Stimulated activated CD4-positive, alpha-beta T cell treated with anti-CD3 and anti-CD28 coated beads, Interleukin-12 subunit alpha, Interleukin-12 subunit beta, amount 100 ng/mL, for 48 hours (primary cell): ENCODE measurements at regions not wholly inside any gene's neighbourhood (a gene's known extent, or its start where the extent isn't known, plus 50 kb on each side); places are given as distances from the start of the nearest gene placed in this dataset.
"Not testable (repeated sequence)": the region's sequence is repeated elsewhere in the genome, so short reads cannot be mapped to it uniquely, and the experiment has no call there.

Experiments
- DNase-seq, 3 donors: peaks; one replicate each; pipeline ENCODE4 v3.0.0-alpha.2; 2020; ENCODE audit warnings: low read depth in 2 of 3, low spot score in 1 of 3

DNA sequence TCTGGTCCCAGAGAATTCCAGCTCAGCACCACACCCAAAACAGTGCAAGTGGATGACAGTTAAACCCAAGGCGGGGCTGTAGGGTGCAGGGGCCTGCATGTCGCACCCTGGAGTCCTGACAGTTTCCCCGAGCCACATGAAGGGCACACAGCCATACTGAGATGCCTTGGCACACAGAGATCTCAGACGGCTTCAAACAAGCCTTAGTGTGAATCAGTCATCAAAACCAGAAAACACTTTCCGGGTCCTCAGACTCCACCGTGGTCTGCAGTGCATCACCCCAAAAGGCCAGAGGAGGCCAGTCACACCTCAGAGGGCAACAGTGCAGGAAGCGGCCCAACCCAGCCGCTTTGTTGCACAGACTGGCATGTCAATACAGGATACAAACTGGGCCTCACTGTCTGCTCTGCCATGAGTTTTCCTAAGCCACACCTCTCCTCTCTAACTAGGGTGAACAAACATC lies 64.6 kb upstream of the ENPP6 start:
- peak in 2 of 3 donors; percentile 47 to 64 for DNase-seq

DNA sequence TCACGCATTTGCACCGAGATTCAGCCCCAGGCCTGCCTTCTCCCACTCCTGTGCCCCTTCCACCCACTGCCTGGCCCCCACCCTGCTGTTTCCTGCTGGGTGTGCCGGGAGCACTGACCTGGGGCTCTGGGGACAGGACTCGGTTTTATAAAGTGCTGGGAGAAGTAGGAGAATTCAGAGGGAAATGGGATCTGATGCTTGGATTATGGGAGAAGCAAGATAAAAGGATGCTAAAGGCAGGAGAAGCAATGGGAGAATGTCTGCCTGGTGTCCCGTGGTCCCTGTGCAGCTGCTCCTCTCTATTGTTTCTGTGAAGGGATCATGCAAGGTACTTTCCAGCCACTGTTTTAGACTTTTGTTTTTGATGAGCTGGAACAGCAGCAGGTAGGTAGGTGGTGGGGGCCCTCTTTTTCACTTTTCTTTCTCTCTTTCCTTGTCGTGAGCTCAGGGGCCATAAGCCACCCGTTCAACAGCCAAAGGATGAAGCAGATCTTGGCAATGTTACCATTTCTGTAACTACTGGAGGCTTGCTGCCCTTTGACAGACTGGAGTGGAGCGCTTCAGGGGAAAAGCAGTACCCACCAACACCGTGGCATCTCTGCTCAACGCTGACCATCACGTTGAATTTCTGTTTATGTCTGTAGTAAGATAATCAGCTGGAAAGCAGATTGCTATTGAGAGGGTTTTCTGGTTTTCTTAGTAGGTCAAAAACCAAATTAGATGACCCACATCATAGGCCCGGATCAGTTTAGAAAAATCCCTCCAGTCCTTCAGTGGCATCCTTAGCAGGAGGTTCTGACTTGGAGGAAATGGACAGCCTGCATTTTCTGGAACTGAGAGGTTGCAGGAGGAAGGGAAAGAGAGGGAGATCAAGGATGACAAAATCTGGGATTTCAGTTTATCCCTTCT lies 63.8 kb upstream of the ENPP6 start:
- no peak for DNase-seq

DNA sequence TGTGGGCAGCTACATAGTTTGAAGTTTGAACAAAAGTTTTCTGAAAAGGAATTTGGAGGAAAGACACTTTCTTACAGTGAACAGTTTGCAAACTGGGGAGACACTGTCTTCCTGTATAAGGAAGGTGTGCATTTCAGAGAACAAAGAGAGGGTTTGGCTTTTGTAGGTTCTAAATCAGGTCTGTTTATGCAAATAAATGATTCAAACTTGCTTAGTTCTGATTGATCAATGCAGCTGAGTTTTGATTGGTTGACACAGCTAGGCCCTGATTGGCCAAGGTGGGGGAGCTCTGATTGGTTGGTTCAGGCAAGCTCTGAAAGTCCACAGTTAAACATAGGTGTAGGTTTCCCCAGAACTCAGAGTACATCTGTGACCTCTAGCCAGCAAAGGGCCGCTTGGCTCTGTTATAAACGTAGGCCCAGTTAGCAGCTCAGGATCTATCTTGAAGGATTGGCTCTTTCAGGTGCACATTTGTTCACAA lies 63.0 kb upstream of the ENPP6 start:
- DNase-seq, result no peak

DNA sequence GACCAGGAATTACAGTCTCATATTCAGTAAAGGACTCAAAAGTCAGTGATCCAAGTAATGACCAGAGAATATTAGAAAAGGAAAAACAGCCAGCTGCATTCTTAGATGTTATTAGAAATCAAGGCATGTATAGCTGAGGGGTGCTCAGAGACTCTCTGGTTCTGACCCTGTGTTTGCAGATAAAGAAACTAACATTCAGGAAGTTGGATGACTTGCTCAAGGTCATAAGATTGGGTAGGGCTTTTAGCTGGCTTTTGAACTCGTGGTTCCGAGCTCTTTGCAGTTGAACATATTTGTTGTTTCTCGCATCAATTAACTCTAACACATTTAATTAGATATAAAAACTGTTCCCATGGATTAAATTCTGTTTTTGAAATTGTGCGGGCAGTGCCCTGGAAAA lies 62.5 kb upstream of the ENPP6 start:
- DNase-seq, result no peak

DNA sequence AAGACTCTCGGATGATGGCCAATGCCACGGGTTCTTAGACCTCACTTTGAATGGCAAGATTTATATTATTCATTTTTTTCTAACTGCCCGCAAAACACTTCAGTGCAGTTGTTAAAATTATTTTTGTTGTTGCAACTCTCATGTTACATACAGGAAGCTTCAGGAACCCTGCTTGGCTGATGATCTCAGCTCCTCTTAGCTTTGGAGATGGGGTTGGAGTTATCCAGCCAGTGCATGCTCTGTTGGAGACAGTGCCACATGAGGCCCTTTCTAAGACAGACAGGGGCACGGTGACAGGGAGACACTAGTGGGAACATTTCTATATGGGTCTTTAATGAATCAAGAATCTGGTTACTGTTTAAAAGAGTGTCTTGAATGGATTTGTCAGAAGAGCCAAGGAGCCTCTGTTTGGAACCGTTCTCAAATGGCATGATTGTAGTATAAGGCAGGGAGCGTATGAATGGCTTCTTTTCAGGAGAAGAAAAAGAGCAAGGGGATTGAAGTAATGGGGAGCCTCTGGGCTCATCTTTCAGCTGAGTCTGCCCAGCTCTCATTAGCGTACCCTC lies 61.9 kb upstream of the ENPP6 start:
- no peak for DNase-seq

DNA sequence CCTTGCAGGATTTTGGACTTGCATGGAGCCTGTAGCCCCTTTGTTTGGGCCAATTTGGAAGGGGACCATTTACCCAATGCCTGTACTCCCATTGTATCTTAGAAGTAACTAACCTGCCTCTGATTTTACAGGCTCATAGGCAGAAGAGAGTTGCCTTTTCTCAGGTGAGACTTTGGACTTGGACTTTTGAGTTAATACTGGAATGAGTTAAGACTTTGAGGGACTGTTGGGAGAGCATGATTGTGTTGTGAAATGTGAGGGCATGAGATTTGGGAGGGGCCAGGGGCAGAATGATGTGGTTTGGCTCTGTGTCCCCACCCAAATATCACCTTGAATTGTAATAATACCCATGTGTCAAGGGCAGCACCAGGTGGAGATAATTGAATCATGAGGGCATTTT lies 60.1 kb upstream of the ENPP6 start:
- not testable (repeated sequence) for DNase-seq

DNA sequence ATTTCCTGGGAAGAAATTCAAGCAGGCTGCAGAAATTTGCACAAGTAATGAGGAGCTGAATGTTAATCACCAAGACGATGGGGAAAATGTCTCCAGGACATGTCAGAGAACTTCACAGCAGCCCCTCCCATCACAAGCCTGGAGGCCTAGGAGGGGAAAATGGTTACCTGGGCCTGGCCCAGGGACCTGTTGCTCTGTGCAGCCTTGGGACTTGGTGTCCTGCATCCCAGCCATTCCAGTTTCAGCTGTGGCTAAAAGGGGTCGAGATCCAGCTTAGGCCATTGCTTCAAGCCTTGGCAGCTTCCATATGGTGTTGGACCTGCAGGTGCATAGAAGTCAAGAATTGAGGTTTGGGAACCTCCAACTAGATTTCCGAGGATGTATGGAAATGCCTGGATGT lies 59.3 kb upstream of the ENPP6 start:
- DNase-seq, result not testable (repeated sequence)

DNA sequence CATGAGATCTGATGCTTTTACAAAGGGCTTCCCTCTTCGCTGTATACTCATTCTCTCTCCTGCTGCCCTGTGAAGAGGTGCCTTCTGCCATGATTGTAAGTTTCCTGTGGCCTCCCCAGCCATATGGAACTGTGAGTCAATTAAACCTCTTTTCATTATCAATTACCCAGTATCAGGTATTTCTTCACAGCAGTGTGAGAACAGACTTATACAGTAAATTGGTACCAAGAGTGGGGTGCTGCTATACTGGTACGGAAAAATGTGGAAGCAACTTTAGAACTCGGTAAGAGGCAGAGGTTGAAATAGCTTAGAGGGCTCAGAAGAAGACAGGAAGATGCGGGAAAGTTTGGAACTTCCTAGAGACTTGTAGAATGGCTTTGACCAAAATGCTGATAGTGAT lies 58.7 kb upstream of the ENPP6 start:
- not testable (repeated sequence) for DNase-seq

DNA sequence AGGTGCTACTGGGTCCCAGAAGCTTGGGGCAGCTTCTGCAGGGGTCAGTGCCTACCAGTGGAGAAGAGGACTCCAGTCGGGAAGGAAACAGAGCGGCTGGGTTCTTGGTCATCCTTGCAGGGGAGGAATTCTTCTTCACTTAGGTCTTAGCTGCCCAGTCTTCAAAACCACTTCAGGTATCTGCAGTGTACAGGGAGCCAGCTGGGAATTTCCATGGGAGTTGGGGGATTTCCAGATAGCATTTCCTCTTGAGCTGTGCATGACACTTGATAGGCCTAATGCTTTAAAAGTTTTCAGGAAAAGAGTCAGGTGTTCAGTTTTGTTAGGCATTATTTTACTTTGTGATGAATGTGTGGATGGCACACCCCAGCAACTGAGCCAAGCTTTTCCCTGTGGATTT lies 58.1 kb upstream of the ENPP6 start:
- DNase-seq, result no peak

DNA sequence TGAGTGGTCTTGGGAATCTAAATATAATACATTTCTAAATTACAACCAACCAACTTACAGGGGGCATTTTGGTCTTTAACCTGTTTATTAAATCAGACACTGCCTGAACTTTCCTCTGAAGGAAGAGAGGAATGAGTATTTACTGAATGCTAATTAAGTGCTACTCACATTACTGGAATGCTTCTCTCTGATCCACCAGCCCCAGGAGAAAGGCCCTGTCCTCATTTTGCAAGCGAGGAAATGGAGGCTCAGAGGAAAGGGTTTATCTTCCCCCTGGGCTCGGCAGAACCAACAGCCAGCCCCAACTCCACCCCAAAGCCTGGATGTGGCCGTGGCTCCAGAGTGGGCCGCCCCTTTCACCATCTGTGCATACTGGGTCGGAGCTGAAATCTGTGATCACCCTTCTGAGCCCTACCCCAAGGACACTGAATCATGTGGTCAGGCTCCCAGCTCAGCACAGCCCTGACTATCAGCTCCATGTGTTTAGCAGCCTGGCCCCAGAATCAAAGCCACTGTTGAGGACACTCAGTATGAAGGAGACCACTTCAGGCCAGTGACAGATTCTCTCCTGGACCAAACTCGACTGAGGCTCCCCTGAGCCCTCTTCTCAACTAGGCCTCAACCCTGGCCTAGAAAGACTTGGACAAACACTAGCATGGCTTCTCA lies 56.7 kb upstream of the ENPP6 start:
- DNase-seq, result no peak

DNA sequence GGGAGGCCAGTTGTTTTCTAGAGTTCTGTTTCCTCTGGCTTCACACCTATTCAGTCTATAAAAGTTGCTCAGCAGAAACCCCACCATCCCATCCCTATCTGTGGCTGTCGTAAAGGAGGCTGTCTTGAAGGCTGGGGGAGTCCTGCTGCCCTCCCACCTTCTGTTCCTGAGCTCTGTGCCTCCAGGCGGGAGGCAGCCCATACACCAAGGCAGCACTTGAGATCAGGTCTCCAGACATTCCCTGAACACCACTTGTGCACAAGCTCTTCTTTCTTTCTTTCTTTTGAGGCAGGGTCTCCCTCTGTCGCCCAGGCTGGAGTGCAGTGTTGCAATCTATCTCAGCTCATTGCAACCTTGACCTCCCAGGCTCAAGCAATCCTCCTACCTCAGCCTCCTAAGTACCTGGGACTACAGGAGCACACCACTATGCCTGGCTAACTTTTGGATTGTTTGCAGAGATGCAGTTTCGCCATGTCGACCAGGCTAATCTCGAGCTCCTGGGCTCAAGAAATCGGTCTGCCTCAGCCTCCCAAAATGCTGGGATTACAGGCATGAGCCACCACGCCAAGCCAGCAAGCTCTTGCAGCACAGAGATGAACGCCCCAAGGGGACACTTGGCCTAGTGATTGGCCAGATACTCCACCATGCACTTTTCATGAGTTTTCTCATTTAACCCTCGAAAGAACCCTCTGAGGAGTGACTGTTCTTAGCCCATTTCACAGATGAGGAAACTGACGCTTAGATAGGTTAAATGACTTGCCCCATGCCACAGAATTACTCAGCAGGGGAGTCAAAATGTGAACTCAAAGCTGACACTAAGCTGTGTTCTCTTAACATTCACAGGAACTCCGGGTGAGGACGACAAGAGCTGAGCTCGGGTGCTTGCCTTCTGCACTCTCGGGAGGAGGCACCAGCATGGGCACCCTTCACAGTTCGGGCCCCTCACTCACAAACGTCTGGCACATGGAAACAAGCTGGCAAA lies 55.8 kb upstream of the ENPP6 start:
- DNase-seq, result no peak

DNA sequence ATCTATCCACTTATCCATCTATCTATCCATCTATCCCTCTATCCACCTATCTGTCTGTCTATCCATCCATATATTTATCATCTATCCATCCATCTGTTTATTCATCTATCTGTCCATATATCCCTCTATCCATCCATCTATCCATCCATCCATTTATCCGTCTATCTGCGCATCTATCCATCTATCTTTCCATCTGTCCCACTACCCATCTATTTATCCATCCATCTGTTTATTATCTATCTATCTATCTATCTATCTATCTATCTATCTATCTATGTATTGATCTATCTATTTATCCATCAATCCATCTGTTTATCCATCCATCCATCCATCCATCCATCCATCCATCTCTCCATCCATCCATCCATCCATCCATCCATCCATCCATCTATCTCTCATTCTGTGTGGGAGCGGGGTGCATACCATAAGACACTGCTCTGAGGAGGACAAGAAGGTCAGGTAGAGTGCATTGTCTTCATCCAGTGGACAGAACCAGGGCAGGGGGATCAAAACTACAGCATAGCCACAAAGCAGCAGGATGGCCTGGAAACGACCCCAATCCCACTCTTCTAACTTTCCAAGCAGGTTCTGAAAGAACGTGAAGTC lies 53.2 kb upstream of the ENPP6 start:
- no peak for DNase-seq

DNA sequence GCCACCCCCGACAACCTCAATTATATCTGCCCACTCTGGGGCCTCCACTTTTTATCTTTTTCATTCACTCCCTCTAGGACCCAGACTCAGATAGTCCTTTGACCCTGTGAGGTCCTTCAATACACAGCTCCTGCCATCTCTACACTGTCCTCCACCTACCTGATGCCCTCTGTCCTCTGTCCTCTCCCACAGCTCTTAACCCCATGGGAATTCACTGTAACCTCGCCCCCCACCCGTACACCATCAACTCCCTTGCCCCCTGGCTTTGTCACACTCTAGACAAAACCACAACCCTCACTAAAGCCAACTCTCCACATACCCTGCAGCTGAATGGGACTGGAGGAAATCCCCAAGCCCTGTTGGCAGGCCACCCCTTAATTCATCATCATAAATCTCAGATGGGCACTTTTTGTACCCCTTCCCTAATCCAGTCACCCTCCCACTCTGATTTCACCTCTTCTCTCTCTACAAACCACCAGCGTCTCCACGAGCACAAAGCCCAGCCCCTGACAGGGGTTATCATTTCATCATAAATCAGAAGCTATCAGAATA lies 52.3 kb upstream of the ENPP6 start:
- no peak for DNase-seq

DNA sequence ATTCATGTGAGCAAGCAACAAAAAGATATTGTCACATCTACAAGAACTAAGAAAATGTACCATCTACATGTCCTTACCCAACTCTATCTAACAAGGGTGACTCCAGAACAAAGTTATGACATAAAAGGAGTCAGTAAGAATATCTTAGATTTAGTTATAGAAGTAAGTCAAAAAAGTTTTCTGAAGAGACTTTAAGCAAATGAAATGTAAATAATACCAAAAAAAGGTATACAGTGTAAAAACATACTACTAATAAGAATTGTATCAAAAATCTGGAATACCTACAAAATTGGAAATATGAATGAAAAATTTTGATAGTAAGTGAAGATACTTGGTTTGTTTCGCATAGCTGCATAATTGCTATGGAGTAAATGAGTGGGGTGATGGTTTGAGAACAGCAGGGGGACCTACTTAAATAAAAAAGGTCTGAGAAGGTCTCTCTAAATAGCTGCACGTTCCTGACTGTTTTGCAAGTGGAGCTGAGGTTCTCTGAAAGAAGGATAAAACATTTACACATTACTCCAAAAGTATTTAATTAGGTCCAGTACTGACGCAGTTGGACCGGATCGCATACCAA lies 51.0 kb upstream of the ENPP6 start:
- DNase-seq, result no peak

DNA sequence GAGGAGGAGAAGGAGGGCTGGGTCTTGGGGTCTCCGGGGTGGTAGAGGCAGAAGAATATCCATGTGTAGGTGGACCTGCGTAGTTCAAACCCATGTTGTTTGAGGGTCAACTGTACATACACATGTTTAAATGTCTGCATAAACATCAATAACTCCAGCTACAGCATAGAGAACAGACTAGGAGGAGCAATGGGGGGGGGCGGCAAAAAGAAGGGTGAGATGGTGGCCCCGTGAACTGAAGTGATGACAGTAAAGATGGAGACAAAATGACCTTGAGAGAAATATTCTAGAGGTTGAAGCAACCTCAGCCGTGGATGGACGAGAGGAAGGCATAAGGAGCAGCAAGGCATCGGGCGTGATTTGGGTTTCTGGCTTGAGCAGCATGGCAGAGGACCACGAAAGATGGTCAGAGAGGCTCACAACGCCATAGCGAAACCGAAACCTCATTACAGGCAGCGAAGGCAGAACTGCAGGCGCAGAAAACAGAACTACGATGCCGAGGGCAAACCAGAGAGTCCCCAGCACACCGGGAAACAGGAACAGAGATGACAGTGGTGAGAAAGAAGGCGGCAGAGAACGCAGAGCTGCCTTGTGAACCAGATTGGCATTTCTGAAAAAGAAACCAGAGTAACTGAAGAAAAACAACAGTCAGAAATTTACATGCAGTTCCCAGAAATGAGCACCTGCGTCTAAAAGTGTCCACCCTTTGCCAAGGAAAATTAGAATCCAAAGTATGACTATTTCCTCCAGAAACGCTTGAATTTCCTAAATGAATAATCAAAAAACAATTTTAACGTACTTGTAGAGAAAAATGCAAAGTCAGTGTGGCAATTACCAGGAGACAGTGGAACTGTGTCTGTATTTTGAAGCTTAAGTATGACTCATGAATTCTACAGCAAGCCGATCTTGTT lies 50.3 kb upstream of the ENPP6 start:
- peak; percentile 71 to 82 (median 74) for DNase-seq
